ENCODE measurements at regions not wholly inside any gene's neighbourhood (a gene's known extent, or its start where the extent isn't known, plus 50 kb on each side); places are given as distances from the start of the nearest gene placed in this dataset.

- TF ChIP-seq POLR2A (IDR thresholded peaks at IDR 0.05; ENCODE audit: low read length) (no peak), GATA1 (IDR thresholded peaks at IDR 0.05; ENCODE audit: low read depth, low read length) (no peak)
Observed at GRCh38 chr11:112715056-112715455, 246.2 kb upstream of the NCAM1 start.

Data from erythroblast (primary cell).